GM18861 (cell line): ENCODE measurements at regions not wholly inside any gene's neighbourhood (a gene's known extent, or its start where the extent isn't known, plus 50 kb on each side); places are given as distances from the start of the nearest gene placed in this dataset.
"Not testable (repeated sequence)": the region's sequence is repeated elsewhere in the genome, so short reads cannot be mapped to it uniquely, and the experiment has no call there.

ENCODE experiments used
- ATAC-seq: cut with Tn5 transposase; IDR thresholded peaks from one replicate; pipeline ENCODE4 v1.9.1; 2021; ENCODE audit not compliant: unreplicated experiment

GRCh38 chr1:177648138-177648537 is 321.7 kb downstream of the SEC16B start:
- no peak for ATAC-seq

- ATAC-seq, result peak; percentile 38
Measured at GRCh38 chr1:177646757-177647730, 322.8 kb downstream of the SEC16B start.

DNA sequence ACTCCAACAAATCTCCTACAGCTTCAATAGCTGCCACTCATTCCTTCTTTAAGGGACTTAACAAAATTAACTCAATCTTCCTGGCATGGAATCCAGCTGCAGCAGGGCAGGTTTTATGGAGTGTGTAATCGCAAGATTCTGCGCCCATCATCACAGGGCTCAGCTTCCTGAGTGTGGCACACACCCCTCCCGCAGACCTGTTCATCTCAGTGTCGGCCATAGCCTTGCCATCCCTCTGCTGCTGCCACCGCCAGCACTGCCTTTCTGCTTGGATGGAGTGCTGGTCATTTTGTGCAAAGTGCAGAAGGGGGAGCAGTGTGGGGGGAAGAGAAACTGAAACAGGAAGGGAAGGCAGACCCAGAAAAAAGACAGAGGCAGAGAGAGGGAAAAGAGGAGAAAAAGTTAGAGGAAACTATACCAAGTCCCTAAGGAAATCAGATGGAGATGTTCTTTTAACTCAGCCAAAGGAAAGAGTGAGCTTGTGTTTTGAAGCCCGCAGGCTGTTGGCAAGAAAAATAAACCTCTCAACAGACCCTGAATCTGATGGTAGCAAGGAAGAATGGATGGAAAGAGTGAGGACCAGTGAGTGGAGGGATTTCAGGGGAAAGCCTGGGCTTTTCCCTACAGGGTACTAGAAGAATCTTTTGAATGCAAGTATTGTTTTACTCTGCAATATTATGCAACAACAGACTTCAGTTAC is 324.2 kb downstream of the SEC16B start:
- no peak for ATAC-seq

- ATAC-seq, result no peak
Measured at GRCh38 chr1:177640687-177641086, 329.2 kb downstream of the SEC16B start.

- not testable (repeated sequence) for ATAC-seq
Measured at GRCh38 chr1:177634151-177634550, 335.7 kb downstream of the SEC16B start.

- no peak for ATAC-seq
Measured at GRCh38 chr1:177632923-177633615, 336.8 kb downstream of the SEC16B start.

DNA sequence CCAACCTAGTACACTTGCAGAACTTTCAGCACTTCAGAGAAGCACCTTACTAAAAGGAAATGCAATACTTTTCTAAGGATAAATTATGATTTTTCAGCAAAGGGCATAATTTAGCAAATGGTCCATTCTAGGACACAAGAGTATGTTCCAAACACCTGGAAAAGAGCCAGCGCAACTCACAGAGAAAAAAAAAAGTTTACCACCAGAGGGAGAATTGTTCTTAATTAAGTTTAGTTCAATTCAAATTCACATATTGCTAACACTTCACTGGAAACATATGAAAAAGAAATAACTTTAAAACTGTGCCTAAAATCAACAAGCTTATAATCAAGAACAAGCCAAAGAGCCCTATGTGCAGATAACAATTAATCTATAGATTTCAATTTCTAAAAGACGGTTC is 338.1 kb downstream of the SEC16B start:
- ATAC-seq, result no peak

- no peak for ATAC-seq
Measured at GRCh38 chr1:177629526-177629925, 340.3 kb downstream of the SEC16B start.

- no peak for ATAC-seq
Measured at GRCh38 chr1:177627148-177627910, 342.5 kb downstream of the SEC16B start.

GRCh38 chr1:177620636-177621190 is 349.1 kb downstream of the SEC16B start:
- ATAC-seq, result no peak

GRCh38 chr1:177615251-177615650 is 354.6 kb downstream of the SEC16B start:
- no peak for ATAC-seq

GRCh38 chr1:177611402-177611801 is 358.5 kb downstream of the SEC16B start:
- no peak for ATAC-seq

DNA sequence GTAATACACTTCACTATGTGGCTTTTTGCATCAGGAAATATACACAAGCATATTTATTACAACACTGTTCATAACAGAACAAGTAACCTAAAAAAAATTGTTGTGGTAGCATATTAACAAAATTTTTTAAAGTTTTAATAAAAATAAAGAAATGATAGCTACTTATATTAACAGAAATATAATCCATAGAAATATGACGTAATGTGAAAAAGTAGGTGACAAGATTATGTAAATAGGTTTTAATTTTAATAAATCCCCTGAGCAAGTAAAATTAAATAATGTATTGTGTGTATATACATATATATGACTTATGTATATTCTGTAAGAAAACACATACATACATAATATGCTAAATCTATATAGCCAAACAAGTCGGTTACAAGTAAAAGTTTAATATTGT is 359.9 kb downstream of the SEC16B start:
- no peak for ATAC-seq

GRCh38 chr1:177600936-177601335 is 368.9 kb downstream of the SEC16B start:
- ATAC-seq, result no peak

GRCh38 chr1:177600321-177600720 is 369.5 kb downstream of the SEC16B start:
- no peak for ATAC-seq

GRCh38 chr1:177597393-177597792 is 372.5 kb downstream of the SEC16B start:
- no peak for ATAC-seq

DNA sequence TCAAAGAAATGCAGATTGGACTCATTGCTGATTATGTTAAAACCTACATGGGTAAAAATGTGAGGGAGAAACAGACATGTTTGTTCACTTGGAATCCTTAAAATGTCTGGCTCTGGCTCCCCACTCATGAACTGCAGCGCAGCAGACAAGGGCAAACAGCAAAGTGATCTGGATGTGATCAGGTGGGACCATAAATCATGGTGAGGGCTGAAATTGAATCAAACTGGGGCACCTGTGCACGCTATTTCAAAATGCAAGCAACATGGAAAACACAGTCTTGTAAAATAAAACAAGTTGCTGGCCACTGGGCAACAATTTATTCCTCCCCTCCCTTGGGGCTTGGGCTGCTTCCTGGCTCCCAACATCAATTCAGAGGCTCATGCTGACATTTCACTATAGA is 373.4 kb downstream of the SEC16B start:
- no peak for ATAC-seq

DNA sequence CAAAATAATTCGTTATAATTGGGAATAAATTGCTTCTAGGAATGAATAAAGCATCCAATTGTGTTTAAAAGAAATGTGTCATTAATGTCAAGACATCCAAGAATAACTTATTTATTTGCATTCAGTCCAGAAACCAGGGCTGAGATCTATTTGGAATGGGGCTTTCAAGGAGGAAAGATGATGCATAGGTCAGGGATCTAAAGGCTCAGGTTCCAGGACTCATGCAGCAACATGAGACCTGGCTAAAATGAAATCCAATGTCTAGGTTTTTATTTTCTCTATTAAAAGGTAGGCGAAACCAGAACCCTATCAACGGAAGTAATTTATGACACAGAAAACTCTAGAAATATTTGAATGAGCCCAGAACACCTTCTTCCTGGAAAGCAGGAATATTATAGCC is 376.8 kb downstream of the SEC16B start:
- no peak for ATAC-seq

DNA sequence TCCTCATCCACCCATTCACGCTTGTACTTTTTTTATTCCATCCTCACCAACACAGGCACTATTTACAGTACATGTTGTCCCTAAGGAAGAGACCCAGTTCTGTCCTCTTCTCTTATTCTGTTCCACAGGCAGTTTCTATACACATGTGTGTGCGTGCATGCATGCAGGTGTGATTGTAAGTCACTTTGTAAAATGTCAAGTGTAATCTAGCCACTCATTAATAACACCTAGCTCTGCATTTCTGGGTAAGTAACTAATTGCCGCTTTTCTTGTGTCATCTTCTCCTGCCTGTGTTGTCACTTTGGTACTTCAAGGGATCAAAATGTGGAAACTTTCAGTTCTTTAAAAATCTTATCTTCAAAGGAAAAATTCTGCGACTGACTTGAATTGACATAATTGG is 377.2 kb downstream of the SEC16B start:
- ATAC-seq, result no peak

- no peak for ATAC-seq
Measured at GRCh38 chr1:177591155-177591554, 378.7 kb downstream of the SEC16B start.
